ENCODE measurements at regions not wholly inside any gene's neighbourhood (a gene's known extent, or its start where the extent isn't known, plus 50 kb on each side); places are given as distances from the start of the nearest gene placed in this dataset.

DNA sequence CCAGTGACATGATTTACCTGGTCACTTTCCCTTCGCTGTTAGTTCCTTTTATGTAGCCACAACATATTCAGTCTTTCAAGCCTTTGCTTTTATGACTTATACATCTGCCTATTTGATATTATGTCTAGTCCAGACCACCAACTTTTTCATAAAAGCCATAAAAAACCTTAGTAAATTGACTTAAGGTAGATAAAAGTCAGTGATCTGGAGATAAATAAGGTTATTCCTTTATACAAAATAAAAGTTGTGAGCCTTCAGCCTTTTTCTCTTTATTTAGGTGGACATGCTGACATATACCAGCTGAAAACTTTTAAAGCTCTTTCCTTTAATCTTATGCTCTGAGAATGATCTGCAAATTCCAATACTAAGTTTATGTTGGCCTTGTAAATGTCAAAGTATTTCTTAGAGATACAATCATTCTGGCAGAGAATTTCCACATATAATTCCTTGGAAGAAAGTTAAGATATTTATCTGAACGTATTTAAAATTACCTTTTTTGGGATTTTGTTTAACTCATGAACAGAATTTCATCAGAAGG lies 690.4 kb upstream of the CHORDC1 start:
- Histone ChIP-seq H3K27me3 (ENCODE audit: control insufficient read depth in 3 of 3, insufficient read depth in 3 of 3, low read depth in 1 of 3, low read length in 3 of 3) (no peaks in the 10 kb centered on the region), H2AFZ (ENCODE audit: low read length) (no peak overlapping the region), H3K4me1 (ENCODE audit: control insufficient read depth in 2 of 2, insufficient read depth in 1 of 2, low read depth in 1 of 2, low read length in 2 of 2) (no peaks in the 10 kb centered on the region), H3K4ac (ENCODE audit: low read length) (no peak overlapping the region), H3K79me1 (ENCODE audit: low read depth, low read length) (no peaks in the 10 kb centered on the region), H2BK5ac (ENCODE audit: low read length) (no peak overlapping the region), H2AK5ac (ENCODE audit: low read depth, low read length) (no peak overlapping the region), H3K4me3 (ENCODE audit: low read length in 2 of 2) (no peak overlapping the region), H3K36me3 (replicated peaks in 1 of 2; ENCODE audit: control insufficient read depth in 2 of 2, insufficient read depth in 2 of 2, low read length in 2 of 2) (no peaks in the 10 kb centered on the region), H4K91ac (ENCODE audit: low read depth, low read length, poor library complexity) (no peak overlapping the region), H2BK12ac (ENCODE audit: low read length) (no peak overlapping the region), H4K8ac (ENCODE audit: low read depth, low read length) (no peak overlapping the region), H3K4me2 (ENCODE audit: insufficient read depth, low read length, poor library complexity, severe bottlenecking) (no peak overlapping the region), H3K27ac (replicated peaks; ENCODE audit: low read length) (no peak overlapping the region), H3K18ac (ENCODE audit: low read length) (no peak overlapping the region), H2BK120ac (ENCODE audit: low read depth, low read length) (no peak overlapping the region), H2BK15ac (ENCODE audit: low read length) (no peak overlapping the region), H3K9me3 (replicated peaks in 1 of 2; ENCODE audit: control insufficient read depth in 2 of 2, insufficient read depth in 1 of 2, low read depth in 1 of 2, low read length in 2 of 2) (no peaks in the 10 kb centered on the region), H3K9ac (ENCODE audit: low read depth, low read length, poor library complexity) (no peak overlapping the region), H3K14ac (ENCODE audit: low read length) (no peak overlapping the region), H3K23ac (ENCODE audit: low read depth, low read length, poor library complexity) (no peak overlapping the region)
- WGBS, 2 donors (ENCODE audit: extremely low coverage in 2 of 2, insufficient read length in 2 of 2, insufficient replicate concordance in 1 of 2): no CpG with 5 or more reads among the region's 2 CpGs
- DNase-seq (ENCODE audit: low spot score): no peak

DNA sequence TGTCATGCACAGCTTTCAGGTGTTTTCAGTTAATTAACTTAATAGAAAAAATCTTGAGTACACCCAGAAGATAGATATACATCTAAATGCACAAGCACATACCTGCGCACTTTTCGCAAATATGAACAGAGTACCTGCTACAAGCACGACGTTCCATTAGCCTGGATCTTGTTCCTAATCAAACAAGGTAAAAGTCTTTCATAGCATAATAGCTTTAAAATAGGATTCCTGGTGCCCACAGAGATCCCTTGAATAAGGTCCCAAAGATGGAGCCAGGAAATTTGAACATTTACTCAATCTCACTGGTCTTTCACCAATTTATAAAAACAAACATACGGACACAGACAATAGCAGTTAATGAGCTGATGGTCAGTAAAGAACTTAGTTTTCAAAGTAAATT lies 689.8 kb upstream of the CHORDC1 start:
- no peak overlapping the region for H3K4me3 ChIP-seq (ENCODE audit: low read length in 2 of 2)
- no peak overlapping the region for H3K18ac ChIP-seq (ENCODE audit: low read length)
- WGBS, 2 donors (ENCODE audit: extremely low coverage in 2 of 2, insufficient read length in 2 of 2, insufficient replicate concordance in 1 of 2): no CpG with 5 or more reads among the region's 5 CpGs
- H3K4me2 ChIP-seq (ENCODE audit: insufficient read depth, low read length, poor library complexity, severe bottlenecking): no peak overlapping the region
- no peak overlapping the region for H4K8ac ChIP-seq (ENCODE audit: low read depth, low read length)
- no peak overlapping the region for H2BK120ac ChIP-seq (ENCODE audit: low read depth, low read length)
- H3K36me3 ChIP-seq (replicated peaks in 1 of 2; ENCODE audit: control insufficient read depth in 2 of 2, insufficient read depth in 2 of 2, low read length in 2 of 2): no peaks in the 10 kb centered on the region
- no peak overlapping the region for H3K9ac ChIP-seq (ENCODE audit: low read depth, low read length, poor library complexity)
- H3K4ac ChIP-seq (ENCODE audit: low read length): no peak overlapping the region
- H3K9me3 ChIP-seq (replicated peaks in 1 of 2; ENCODE audit: control insufficient read depth in 2 of 2, insufficient read depth in 1 of 2, low read depth in 1 of 2, low read length in 2 of 2): no peaks in the 10 kb centered on the region
- no peak overlapping the region for H2AK5ac ChIP-seq (ENCODE audit: low read depth, low read length)
- no peak for DNase-seq (ENCODE audit: low spot score)
- H3K79me1 ChIP-seq (ENCODE audit: low read depth, low read length): no peaks in the 10 kb centered on the region
- H2BK15ac ChIP-seq (ENCODE audit: low read length): no peak overlapping the region
- H3K4me1 ChIP-seq (ENCODE audit: control insufficient read depth in 2 of 2, insufficient read depth in 1 of 2, low read depth in 1 of 2, low read length in 2 of 2): no peaks in the 10 kb centered on the region
- H3K14ac ChIP-seq (ENCODE audit: low read length): no peak overlapping the region
- H3K23ac ChIP-seq (ENCODE audit: low read depth, low read length, poor library complexity): no peak overlapping the region
- H2BK5ac ChIP-seq (ENCODE audit: low read length): no peak overlapping the region
- H3K27me3 ChIP-seq (ENCODE audit: control insufficient read depth in 3 of 3, insufficient read depth in 3 of 3, low read depth in 1 of 3, low read length in 3 of 3): no peaks in the 10 kb centered on the region
- no peak overlapping the region for H4K91ac ChIP-seq (ENCODE audit: low read depth, low read length, poor library complexity)
- H2AFZ ChIP-seq (ENCODE audit: low read length): no peak overlapping the region
- no peak overlapping the region for H2BK12ac ChIP-seq (ENCODE audit: low read length)
- no peak overlapping the region for H3K27ac ChIP-seq (replicated peaks; ENCODE audit: low read length)

DNA sequence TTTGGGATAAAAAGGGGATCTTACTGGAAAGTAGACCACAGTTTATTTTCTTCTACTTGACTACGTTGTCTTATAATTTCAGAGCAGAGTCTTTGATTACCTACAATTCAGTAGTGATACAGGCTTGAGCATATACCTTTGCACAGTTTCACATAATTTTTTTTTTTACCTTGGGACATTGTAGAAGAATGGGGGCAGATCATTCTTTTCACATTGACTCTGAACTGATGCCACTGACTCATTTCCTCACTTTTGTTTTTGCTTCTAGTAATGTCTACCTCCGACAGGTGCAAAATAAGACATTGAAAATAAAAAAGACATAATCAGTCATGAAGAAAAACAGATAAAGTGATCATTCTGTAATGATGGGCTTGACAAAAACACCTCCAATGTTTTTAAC lies 688.3 kb upstream of the CHORDC1 start:
- H4K8ac ChIP-seq (ENCODE audit: low read depth, low read length): no peak overlapping the region
- no peak overlapping the region for H2BK5ac ChIP-seq (ENCODE audit: low read length)
- WGBS, 2 donors (ENCODE audit: extremely low coverage in 2 of 2, insufficient read length in 2 of 2, insufficient replicate concordance in 1 of 2): no CpG with 5 or more reads among the region's 2 CpGs
- no peak overlapping the region for H3K4me2 ChIP-seq (ENCODE audit: insufficient read depth, low read length, poor library complexity, severe bottlenecking)
- H3K23ac ChIP-seq (ENCODE audit: low read depth, low read length, poor library complexity): no peak overlapping the region
- H3K4me1 ChIP-seq (ENCODE audit: control insufficient read depth in 2 of 2, insufficient read depth in 1 of 2, low read depth in 1 of 2, low read length in 2 of 2): no peaks in the 10 kb centered on the region
- H2BK12ac ChIP-seq (ENCODE audit: low read length): no peak overlapping the region
- H4K91ac ChIP-seq (ENCODE audit: low read depth, low read length, poor library complexity): no peak overlapping the region
- H3K4me3 ChIP-seq (ENCODE audit: low read length in 2 of 2): no peak overlapping the region
- no peak overlapping the region for H2BK15ac ChIP-seq (ENCODE audit: low read length)
- H3K9me3 ChIP-seq (replicated peaks in 1 of 2; ENCODE audit: control insufficient read depth in 2 of 2, insufficient read depth in 1 of 2, low read depth in 1 of 2, low read length in 2 of 2): no peaks in the 10 kb centered on the region
- H3K14ac ChIP-seq (ENCODE audit: low read length): no peak overlapping the region
- no peak overlapping the region for H2BK120ac ChIP-seq (ENCODE audit: low read depth, low read length)
- no peak overlapping the region for H3K4ac ChIP-seq (ENCODE audit: low read length)
- DNase-seq (ENCODE audit: low spot score): no peak
- H3K18ac ChIP-seq (ENCODE audit: low read length): no peak overlapping the region
- H2AK5ac ChIP-seq (ENCODE audit: low read depth, low read length): no peak overlapping the region
- no peak overlapping the region for H3K27ac ChIP-seq (replicated peaks; ENCODE audit: low read length)
- no peaks in the 10 kb centered on the region for H3K79me1 ChIP-seq (ENCODE audit: low read depth, low read length)
- no peak overlapping the region for H3K9ac ChIP-seq (ENCODE audit: low read depth, low read length, poor library complexity)
- H2AFZ ChIP-seq (ENCODE audit: low read length): no peak overlapping the region
- no peaks in the 10 kb centered on the region for H3K27me3 ChIP-seq (ENCODE audit: control insufficient read depth in 3 of 3, insufficient read depth in 3 of 3, low read depth in 1 of 3, low read length in 3 of 3)
- no peaks in the 10 kb centered on the region for H3K36me3 ChIP-seq (replicated peaks in 1 of 2; ENCODE audit: control insufficient read depth in 2 of 2, insufficient read depth in 2 of 2, low read length in 2 of 2)

DNA sequence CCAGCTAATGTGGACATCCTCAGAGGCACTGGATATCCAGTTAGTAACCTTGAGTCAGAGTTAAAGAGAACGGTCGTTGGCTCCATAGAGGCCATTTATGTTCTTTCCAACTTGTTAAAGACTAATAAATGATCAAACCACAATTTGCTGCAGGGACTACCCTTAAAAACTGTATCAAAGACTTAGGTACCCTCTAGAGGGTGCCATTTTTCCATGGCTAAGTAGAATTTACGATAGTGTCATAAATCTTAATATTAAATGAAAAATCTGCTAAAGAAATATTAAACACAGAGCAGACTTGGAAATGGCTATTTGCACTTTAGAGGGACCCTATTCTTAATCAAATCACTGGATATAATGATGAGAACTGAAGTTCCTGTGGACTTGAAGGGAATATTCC lies 685.2 kb upstream of the CHORDC1 start:
- Histone ChIP-seq H2BK15ac (ENCODE audit: low read length) (no peak overlapping the region), H3K27ac (replicated peaks; ENCODE audit: low read length) (no peak overlapping the region), H3K36me3 (replicated peaks in 1 of 2; ENCODE audit: control insufficient read depth in 2 of 2, insufficient read depth in 2 of 2, low read length in 2 of 2) (no peaks in the 10 kb centered on the region)

More for the DNA sequence above, 685.2 kb upstream of the CHORDC1 start:
- no peak for DNase-seq (ENCODE audit: low spot score)
- no CpG with 5 or more reads among the region's 3 CpGs for whole genome bisulfite sequencing, 2 donors (ENCODE audit: extremely low coverage in 2 of 2, insufficient read length in 2 of 2, insufficient replicate concordance in 1 of 2)
- Histone ChIP-seq H3K79me1 (ENCODE audit: low read depth, low read length) (no peaks in the 10 kb centered on the region), H2AK5ac (ENCODE audit: low read depth, low read length) (no peak overlapping the region), H3K4ac (ENCODE audit: low read length) (no peak overlapping the region), H3K14ac (ENCODE audit: low read length) (no peak overlapping the region), H3K4me1 (ENCODE audit: control insufficient read depth in 2 of 2, insufficient read depth in 1 of 2, low read depth in 1 of 2, low read length in 2 of 2) (no peaks in the 10 kb centered on the region), H3K27me3 (ENCODE audit: control insufficient read depth in 3 of 3, insufficient read depth in 3 of 3, low read depth in 1 of 3, low read length in 3 of 3) (no peaks in the 10 kb centered on the region), H4K91ac (ENCODE audit: low read depth, low read length, poor library complexity) (no peak overlapping the region), H2BK12ac (ENCODE audit: low read length) (no peak overlapping the region), H3K23ac (ENCODE audit: low read depth, low read length, poor library complexity) (no peak overlapping the region), H3K4me3 (ENCODE audit: low read length in 2 of 2) (no peak overlapping the region), H3K9me3 (replicated peaks in 1 of 2; ENCODE audit: control insufficient read depth in 2 of 2, insufficient read depth in 1 of 2, low read depth in 1 of 2, low read length in 2 of 2) (no peaks in the 10 kb centered on the region), H2BK5ac (ENCODE audit: low read length) (no peak overlapping the region), H4K8ac (ENCODE audit: low read depth, low read length) (no peak overlapping the region), H3K18ac (ENCODE audit: low read length) (no peak overlapping the region), H3K4me2 (ENCODE audit: insufficient read depth, low read length, poor library complexity, severe bottlenecking) (no peak overlapping the region), H2BK120ac (ENCODE audit: low read depth, low read length) (no peak overlapping the region), H2AFZ (ENCODE audit: low read length) (no peak overlapping the region), H3K9ac (ENCODE audit: low read depth, low read length, poor library complexity) (no peak overlapping the region)
